Activated naive CD8-positive, alpha-beta T cell (primary cell): ENCODE measurements at regions not wholly inside any gene's neighbourhood (a gene's known extent, or its start where the extent isn't known, plus 50 kb on each side); places are given as distances from the start of the nearest gene placed in this dataset.
"Not testable (repeated sequence)": the region's sequence is repeated elsewhere in the genome, so short reads cannot be mapped to it uniquely, and the experiment has no call there.

Experiments used
- H3K27ac Mint-ChIP-seq: one replicate; pipeline ENCODE4 v1.8.0; 2021; ENCODE audit warnings: mixed read lengths
- H3K27me3 Mint-ChIP-seq: one replicate; pipeline ENCODE4 v1.8.0; 2021; ENCODE audit warnings: mixed read lengths
- H3K36me3 Mint-ChIP-seq: one replicate; pipeline ENCODE4 v1.8.0; 2021; ENCODE audit warnings: mixed read lengths
- H3K4me1 Mint-ChIP-seq: one replicate; pipeline ENCODE4 v1.8.0; 2021; ENCODE audit warnings: low read depth, mixed read lengths
- H3K4me3 Mint-ChIP-seq: one replicate; pipeline ENCODE4 v1.8.0; 2021; ENCODE audit warnings: mild to moderate bottlenecking, mixed read lengths
- H3K9me3 Mint-ChIP-seq: one replicate; pipeline ENCODE4 v1.8.0; 2021; ENCODE audit warnings: low read depth, mixed read lengths

GRCh38 chr7:12493863-12494686 is 76.4 kb upstream of the SCIN start:
- H3K27ac Mint-ChIP-seq: no peak overlapping the region
- no peak overlapping the region for H3K4me3 Mint-ChIP-seq
- no peaks in the 10 kb centered on the region for H3K4me1 Mint-ChIP-seq
- H3K27me3 Mint-ChIP-seq: peaks cover 12% of the 10 kb centered on the region
- H3K36me3 Mint-ChIP-seq: no peaks in the 10 kb centered on the region
- no peaks in the 10 kb centered on the region for H3K9me3 Mint-ChIP-seq

GRCh38 chr7:12494687-12495024 is 75.9 kb upstream of the SCIN start:
- Mint-ChIP-seq H3K27me3 (peaks cover 12% of the 10 kb centered on the region), H3K4me1 (no peaks in the 10 kb centered on the region), H3K27ac (no peak overlapping the region), H3K4me3 (no peak overlapping the region), H3K9me3 (no peaks in the 10 kb centered on the region), H3K36me3 (no peaks in the 10 kb centered on the region)

DNA sequence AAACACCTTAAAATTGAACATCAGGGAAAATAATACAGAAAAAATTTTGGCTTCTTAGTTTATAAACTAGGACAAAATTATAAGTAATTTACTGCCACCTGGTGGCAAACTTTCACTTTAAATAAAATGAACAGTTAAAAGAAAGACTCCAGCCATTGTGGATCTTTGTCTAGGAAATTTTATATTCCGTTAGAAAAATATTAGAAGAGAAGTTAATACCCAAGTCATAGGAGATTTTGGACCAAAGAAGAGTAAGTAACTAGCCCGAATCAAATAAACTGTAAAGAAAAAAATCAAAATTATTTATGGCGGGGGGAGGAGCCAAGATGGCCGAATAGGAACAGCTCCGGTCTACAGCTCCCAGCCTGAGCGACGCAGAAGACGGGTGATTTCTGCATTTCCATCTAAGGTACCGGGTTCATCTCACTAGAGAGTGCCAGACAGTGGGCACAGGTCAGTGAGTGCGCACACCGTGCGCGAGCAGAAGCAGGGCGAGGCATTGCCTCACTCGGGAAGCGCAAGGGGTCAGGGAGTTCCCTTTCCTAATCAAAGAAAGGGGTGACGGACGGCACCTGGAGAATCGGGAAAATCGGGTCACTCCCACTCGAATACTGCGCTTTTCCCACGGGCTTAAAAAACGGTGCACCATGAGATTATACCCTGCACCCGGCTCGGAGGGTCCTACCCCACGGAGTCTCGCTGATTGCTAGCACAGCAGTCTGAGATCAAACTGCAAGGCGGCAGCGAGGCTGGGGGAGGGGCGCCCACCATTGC is 73.4 kb upstream of the SCIN start:
- not testable (repeated sequence) for H3K4me3 Mint-ChIP-seq, H3K9me3 Mint-ChIP-seq, H3K36me3 Mint-ChIP-seq, H3K27ac Mint-ChIP-seq, H3K27me3 Mint-ChIP-seq, H3K4me1 Mint-ChIP-seq

GRCh38 chr7:12504149-12504548 is 66.4 kb upstream of the SCIN start:
- no peak overlapping the region for H3K27ac Mint-ChIP-seq
- no peaks in the 10 kb centered on the region for H3K9me3 Mint-ChIP-seq
- H3K27me3 Mint-ChIP-seq: no peaks in the 10 kb centered on the region
- H3K36me3 Mint-ChIP-seq: no peaks in the 10 kb centered on the region
- H3K4me3 Mint-ChIP-seq: no peak overlapping the region
- H3K4me1 Mint-ChIP-seq: no peaks in the 10 kb centered on the region

DNA sequence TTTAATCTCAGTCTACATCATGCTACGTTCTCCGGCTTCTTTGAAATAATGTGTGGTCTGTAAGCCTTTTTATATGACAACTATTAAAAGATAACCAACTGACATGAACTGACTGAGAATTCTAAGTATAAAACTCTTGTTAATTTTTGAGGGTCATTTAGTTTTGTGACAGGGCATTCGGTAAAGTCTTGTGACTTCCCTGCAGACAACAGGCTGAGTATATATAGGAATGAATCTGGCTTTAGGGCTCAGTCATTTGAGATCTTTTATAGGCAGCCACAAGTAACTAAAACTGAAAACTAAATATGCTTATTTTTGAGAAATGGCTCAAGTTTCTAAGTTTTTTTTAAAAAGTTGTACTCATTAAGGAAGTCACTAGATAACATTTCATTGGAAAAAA is 62.5 kb upstream of the SCIN start:
- no peak overlapping the region for H3K4me3 Mint-ChIP-seq
- no peaks in the 10 kb centered on the region for H3K4me1 Mint-ChIP-seq
- H3K9me3 Mint-ChIP-seq: no peaks in the 10 kb centered on the region
- H3K36me3 Mint-ChIP-seq: no peaks in the 10 kb centered on the region
- no peak overlapping the region for H3K27ac Mint-ChIP-seq
- peaks cover 3% of the 10 kb centered on the region for H3K27me3 Mint-ChIP-seq

DNA sequence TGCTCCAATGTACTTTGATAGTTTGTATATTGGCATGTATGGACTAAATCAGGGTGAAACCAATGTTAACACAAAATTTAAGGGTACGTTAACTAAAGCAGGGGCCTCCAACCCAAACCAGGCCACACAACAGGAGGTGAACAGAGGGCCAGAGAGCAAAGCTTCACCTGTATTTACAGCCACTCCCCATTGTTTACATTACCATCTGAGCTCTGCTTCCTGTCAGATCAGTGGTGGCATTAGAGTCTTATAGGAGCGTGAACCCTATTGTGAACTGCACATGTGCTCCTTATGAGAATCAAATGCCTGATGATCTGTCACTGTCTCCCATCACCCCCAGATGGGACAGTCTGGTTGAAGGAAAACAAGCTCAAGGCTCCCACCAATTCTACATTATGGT is 62.0 kb upstream of the SCIN start:
- H3K4me1 Mint-ChIP-seq: no peaks in the 10 kb centered on the region
- no peaks in the 10 kb centered on the region for H3K36me3 Mint-ChIP-seq
- no peak overlapping the region for H3K4me3 Mint-ChIP-seq
- H3K9me3 Mint-ChIP-seq: no peaks in the 10 kb centered on the region
- H3K27ac Mint-ChIP-seq: no peak overlapping the region
- peaks cover 3% of the 10 kb centered on the region for H3K27me3 Mint-ChIP-seq

DNA sequence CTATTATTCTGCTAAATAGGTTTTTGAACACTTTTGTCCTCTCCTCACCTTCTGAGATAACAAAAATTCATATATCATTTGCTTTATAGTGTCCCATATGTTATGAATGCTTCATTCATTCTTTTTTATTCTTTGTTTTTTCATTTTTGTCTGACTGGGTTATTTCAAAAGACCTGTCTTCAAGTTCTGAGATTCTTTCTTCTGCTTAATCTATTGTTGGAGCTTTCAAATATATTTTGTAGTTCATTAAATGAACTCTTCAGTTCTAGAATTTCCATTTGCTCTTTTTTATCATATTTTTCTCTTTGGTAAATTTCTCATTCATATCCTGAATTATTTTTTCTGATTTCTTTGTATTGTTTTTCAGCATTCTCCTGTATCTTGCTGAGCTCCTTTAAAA is 53.1 kb upstream of the SCIN start:
- Mint-ChIP-seq H3K27me3 (peaks cover 9% of the 10 kb centered on the region), H3K27ac (no peak overlapping the region), H3K36me3 (peaks cover 4% of the 10 kb centered on the region), H3K4me3 (no peak overlapping the region), H3K9me3 (peaks cover 15% of the 10 kb centered on the region), H3K4me1 (no peaks in the 10 kb centered on the region)

DNA sequence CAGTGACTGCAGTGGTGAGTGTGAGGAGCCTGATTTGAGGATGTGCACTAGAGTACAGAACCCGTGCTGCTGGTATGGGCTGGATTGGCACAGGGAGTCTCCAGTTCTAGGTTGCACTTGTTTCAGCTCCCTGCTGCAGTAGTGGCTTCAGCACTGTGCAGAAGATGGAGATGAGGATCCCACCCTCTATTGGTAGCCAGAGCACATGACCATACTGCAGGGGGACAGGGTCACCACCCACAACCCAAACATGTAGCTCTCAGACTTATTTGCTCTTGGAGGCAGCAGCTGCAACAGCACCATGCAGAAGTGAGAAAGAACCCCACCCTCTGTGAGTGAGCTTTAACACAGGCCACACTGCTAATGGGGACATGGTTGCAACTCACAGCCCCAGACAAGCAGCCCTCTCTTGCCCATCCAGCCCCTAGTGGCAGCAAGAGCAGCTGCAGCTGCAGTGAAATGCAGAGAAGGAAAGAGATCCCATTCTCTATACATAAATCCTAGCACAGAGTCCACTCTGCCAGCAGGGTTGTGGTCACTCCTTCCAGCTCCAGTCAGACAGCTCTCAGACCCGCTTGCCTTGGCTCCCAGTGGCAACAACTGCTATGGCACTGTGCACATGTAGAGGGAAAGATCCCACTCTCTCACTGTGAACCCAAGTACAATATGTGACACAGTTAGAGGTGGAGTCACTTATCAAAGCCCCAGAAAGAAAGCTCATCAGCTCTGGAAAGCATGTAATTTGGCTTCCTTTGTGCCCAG is 51.4 kb upstream of the SCIN start:
- Mint-ChIP-seq H3K9me3 (peaks cover 15% of the 10 kb centered on the region), H3K27ac (no peak overlapping the region), H3K4me3 (no peak overlapping the region), H3K4me1 (no peaks in the 10 kb centered on the region), H3K27me3 (peaks cover 7% of the 10 kb centered on the region), H3K36me3 (peaks cover 4% of the 10 kb centered on the region)

DNA sequence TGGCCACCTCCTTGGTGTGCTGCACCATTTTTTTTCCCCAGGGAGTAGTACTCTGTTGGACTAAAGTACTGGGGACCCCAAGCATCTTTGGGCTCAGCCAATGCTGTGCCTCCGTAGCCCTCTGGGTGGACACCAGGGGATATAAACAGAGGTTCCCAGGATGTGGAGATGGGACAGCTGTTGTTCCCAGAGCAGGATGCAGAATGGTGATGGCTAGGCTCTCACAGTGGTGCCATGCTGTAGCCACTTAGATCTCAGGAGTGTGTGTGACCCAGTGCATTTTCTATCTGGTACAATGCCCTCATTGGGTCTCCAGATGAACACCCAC is 50.9 kb upstream of the SCIN start:
- H3K4me1 Mint-ChIP-seq: no peaks in the 10 kb centered on the region
- no peak overlapping the region for H3K27ac Mint-ChIP-seq
- H3K4me3 Mint-ChIP-seq: no peak overlapping the region
- H3K27me3 Mint-ChIP-seq: peaks cover 7% of the 10 kb centered on the region
- peaks cover 15% of the 10 kb centered on the region for H3K9me3 Mint-ChIP-seq
- peaks cover 4% of the 10 kb centered on the region for H3K36me3 Mint-ChIP-seq
